Suppressor macrophage (primary cell): ENCODE measurements at regions not wholly inside any gene's neighbourhood (a gene's known extent, or its start where the extent isn't known, plus 50 kb on each side); places are given as distances from the start of the nearest gene placed in this dataset.
A peak's percentile ranks its signal among the peaks of the same experiment; 100 is the strongest.
"Not testable (repeated sequence)": the region's sequence is repeated elsewhere in the genome, so short reads cannot be mapped to it uniquely, and the experiment has no call there.

Experiments used
- DNase-seq, 4 experiments: peaks; one replicate each; pipeline ENCODE4 v3.0.0-alpha.2; 2020 to 2022

DNA sequence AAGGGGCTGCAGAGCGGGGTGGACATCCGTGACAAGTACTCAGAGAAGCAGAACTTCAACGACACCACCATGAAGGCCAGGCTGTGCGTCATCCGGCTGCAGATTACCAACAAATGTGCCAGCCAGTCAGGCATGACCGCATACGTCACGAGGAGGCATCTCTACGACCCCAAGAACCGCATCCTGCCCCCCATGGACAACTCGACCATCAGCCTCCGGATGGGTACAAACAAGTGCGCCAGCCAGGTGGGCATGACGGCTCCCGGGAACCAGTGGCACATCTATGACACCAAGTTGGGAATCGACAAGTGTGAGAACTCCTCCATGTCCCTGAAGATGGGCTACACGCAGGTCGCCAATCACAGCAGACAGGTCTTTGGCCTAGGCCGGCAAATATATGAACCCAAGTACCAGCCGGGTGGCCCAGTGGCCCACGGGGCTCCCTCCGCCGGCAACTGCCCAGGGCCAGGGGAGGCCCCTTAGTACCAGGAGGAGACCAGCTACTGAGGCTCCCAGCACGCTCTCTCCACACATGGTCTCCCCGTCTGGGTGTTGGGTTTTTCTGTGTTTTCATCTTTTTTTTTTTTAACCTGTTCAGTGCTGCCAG, 133.4 kb upstream of the TEKT4 start:
- not testable (repeated sequence) for DNase-seq

- no peak for DNase-seq
Measured at GRCh38 chr2:94753466-94753998, 117.7 kb upstream of the TEKT4 start.

- DNase-seq, result no peak
Measured at GRCh38 chr2:94758546-94758945, 112.7 kb upstream of the TEKT4 start.

- no peak for DNase-seq
Measured at GRCh38 chr2:94759211-94759610, 112.0 kb upstream of the TEKT4 start.

DNA sequence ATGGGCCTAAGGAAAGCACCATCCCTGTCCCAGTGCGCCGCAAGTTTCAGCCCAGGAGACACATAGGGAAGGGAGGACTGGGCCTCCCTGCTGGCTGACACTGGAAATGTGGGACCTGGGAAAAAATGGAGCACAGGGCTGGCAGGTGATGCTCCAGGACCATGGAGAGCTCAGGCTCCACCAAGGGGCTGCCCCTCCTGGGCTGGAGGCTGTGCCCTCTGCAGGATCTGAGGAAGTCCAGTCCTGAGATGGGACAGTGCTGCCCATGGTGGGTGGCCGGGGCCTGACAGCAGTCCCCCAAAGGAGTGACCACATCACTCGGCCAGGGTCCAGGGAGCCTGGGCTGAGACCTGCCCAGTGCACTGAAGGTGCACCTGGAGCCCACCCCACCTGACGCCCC, 108.6 kb upstream of the TEKT4 start:
- DNase-seq, result no peak

- DNase-seq, result no peak
Measured at GRCh38 chr2:94763318-94763717, 107.9 kb upstream of the TEKT4 start.

DNA sequence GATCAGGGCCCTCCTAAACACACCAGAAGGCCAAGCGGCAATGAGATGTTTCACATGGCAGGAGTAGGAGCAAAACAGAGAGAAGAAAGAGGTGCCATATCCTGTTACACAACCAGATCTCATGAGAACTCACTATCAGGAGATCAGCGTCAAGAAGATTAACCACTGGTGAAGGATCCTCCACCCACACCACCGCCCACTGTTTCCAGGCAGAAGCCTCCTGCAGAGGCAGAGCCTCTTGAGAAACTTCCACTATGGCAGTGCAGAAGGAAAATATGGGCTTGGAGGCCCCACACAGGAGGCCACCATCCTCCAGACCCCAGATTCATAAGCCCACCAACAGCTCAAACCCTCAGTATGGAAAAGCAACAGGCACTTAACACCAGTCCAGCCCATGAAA, 106.9 kb upstream of the TEKT4 start:
- peak; percentile 17 to 48 (median 43) for DNase-seq

- DNase-seq, result no peak
Measured at GRCh38 chr2:94767336-94767735, 103.9 kb upstream of the TEKT4 start.

- DNase-seq, result no peak
Measured at GRCh38 chr2:94769733-94770132, 101.5 kb upstream of the TEKT4 start.

DNA sequence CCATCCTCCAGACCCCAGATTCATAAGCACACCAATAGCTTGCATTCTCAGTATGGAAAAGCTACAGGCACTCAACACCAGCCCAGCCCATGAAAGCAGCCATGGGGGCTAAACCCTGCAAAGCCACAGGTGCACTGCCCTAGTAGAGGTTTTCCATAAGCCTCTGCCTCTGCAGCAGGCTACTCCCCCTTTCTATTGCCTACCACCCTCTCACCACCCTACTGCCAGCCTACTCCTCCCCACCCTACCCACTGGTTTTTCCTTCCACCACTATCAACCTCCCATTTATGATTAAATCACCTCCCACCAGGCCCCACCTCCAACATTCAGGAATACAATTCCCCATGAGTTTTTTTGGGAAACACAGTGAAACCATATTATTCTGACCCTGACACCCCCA, 96.4 kb upstream of the TEKT4 start:
- DNase-seq, result no peak

DNA sequence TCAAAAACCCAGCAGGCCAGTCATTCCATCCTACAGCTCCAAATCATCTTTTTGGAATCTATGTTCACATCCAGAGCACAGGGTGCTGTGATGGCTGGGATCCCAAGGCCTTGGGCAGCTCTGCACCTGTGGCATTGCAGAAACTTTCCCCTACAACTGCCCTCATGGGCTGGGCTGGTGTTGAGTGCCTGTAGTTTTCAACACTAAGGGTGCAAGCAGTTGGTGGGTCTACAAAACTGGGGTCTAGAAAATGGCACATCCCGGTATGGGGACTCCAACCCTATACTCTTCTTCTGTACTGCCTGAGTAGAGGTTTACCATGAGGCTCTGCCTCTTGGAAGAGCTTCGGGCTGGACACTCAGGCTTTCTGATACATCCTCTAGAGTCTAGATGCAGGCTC, 95.2 kb upstream of the TEKT4 start:
- no peak for DNase-seq

GRCh38 chr2:94785105-94785504, 86.1 kb upstream of the TEKT4 start:
- DNase-seq, result not testable (repeated sequence)

- DNase-seq, result not testable (repeated sequence)
Measured at GRCh38 chr2:94786424-94786823, 84.8 kb upstream of the TEKT4 start.

- not testable (repeated sequence) for DNase-seq
Measured at GRCh38 chr2:94790169-94790568, 81.1 kb upstream of the TEKT4 start.

DNA sequence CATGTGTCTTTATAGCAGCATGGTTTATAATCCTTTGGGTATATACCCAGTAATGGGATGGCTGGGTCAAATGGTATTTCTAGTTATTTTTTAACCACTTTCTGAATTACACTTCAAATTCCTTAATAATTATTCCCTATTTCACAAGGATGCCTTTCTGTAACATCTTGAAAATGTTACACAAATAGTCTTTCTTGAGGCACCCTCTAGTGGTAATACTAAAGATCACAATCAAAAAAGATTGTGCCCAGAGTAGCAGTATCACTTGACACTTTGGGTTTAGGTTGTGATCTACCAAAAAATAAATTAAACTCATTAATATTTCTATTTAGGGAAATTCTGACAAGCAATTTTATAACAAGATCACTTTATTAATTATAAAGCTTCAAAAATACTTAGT, 74.0 kb upstream of the TEKT4 start:
- peak in 2 of 4 experiments; percentile 26 to 36 for DNase-seq
